ENCODE measurements at regions not wholly inside any gene's neighbourhood (a gene's known extent, or its start where the extent isn't known, plus 50 kb on each side); places are given as distances from the start of the nearest gene placed in this dataset.

DNA sequence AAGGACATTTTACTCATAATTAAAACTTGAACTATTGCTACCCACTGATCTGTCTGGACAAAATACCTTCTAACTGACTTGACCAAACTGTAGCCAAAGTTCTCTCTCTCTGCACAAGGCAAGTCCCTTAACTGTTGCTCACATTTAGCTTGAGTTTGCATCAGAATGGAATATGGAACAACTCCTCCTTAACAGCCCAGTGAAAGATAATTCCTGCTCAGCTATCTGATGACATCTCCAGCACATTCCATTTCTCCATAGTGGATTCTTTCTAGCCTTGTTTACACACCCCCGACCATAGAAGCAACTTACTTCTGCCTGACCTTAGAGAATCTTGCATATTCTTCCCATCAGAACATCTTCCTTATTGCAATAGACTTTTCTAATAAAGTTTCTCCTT lies 317.2 kb upstream of the CDH2 start:
- Histone ChIP-seq H3K23me2 (ENCODE audit: low read depth, low read length) (no peaks in the 10 kb centered on the region), H2AK5ac (ENCODE audit: low read depth, low read length) (no peak overlapping the region), H2AFZ (ENCODE audit: low read length) (0 out of 2 replicates have a peak overlapping the region, but pooled peaks have one; percentile 74), H3K18ac (ENCODE audit: extremely low read depth, low read length) (no peak overlapping the region), H3K36me3 (ENCODE audit: control insufficient read depth in 2 of 4, insufficient read depth in 4 of 4, low read length in 3 of 4) (no peaks in the 10 kb centered on the region), H3K14ac (ENCODE audit: insufficient read length) (no peak overlapping the region), H2BK120ac (replicated peaks; ENCODE audit: low read depth, low read length) (no peak overlapping the region), H4K8ac (ENCODE audit: extremely low read depth, insufficient read depth, low read length) (no peak overlapping the region), H3K56ac (replicated peaks; ENCODE audit: insufficient read length, low read depth, low read length) (no peak overlapping the region), H2BK15ac (ENCODE audit: low read length) (no peak overlapping the region), H3K4me2 (ENCODE audit: insufficient read depth in 1 of 2, low read depth in 2 of 2, low read length in 2 of 2) (no peak overlapping the region), H4K91ac (replicated peaks; ENCODE audit: insufficient read length, low read length) (no peak overlapping the region), H3K27me3 (replicated peaks in 1 of 4; ENCODE audit: control insufficient read depth in 3 of 4, extremely low read depth in 1 of 4, insufficient read depth in 3 of 4, low read length in 3 of 4) (no peaks in the 10 kb centered on the region), H3K27ac (ENCODE audit: low read depth, low read length) (no peak overlapping the region), H3K4me3 (ENCODE audit: extremely low read depth in 1 of 4, insufficient read depth in 2 of 4, low read depth in 3 of 4, low read length in 4 of 4) (no peak overlapping the region), H2BK5ac (ENCODE audit: low read depth, low read length) (no peak overlapping the region), H3K79me2 (ENCODE audit: control insufficient read depth in 1 of 2, insufficient read depth in 2 of 2, low read length in 2 of 2) (no peaks in the 10 kb centered on the region), H3K9ac (replicated peaks in 1 of 4; ENCODE audit: extremely low read depth in 1 of 4, low read depth in 3 of 4, low read length in 3 of 4) (no peak overlapping the region), H3K4ac (replicated peaks; ENCODE audit: insufficient read length, low read depth, low read length) (no peak overlapping the region), H3K4me1 (replicated peaks in 1 of 4; ENCODE audit: control insufficient read depth in 3 of 4, insufficient read depth in 4 of 4, low read length in 3 of 4) (no peaks in the 10 kb centered on the region), H4K20me1 (replicated peaks in 1 of 2; ENCODE audit: control insufficient read depth in 1 of 2, insufficient read depth in 2 of 2, low read length in 2 of 2) (no peaks in the 10 kb centered on the region), H4K5ac (ENCODE audit: insufficient read length, low read depth, low read length) (no peak overlapping the region), H2BK20ac (ENCODE audit: low read length) (no peak overlapping the region), H3K23ac (ENCODE audit: insufficient read length) (no peak overlapping the region), H3K79me1 (ENCODE audit: low read depth, low read length) (no peaks in the 10 kb centered on the region), H3K9me3 (ENCODE audit: insufficient read depth in 2 of 2, low read depth in 1 of 2, low read length in 1 of 2) (no peaks in the 10 kb centered on the region), H2BK12ac (ENCODE audit: low read depth, low read length) (no peak overlapping the region)
- DNase-seq (ENCODE audit: low read depth in 1 of 2, low spot score in 2 of 2), result no peak
- ChIA-PET CTCF (ENCODE audit: partially characterized antibody) (no interaction called here), POLR2A (ENCODE audit: partially characterized antibody) (no interaction called here)
- TF ChIP-seq JUN (IDR thresholded peaks at IDR 0.05; ENCODE audit: low read depth, low read length), result no peak
- TF ChIP-seq HDAC6 (IDR thresholded peaks at IDR 0.05; ENCODE audit: low read depth, low read length), result no peak
- TF ChIP-seq EP300 (IDR thresholded peaks at IDR 0.05; ENCODE audit: borderline replicate concordance in 1 of 2, low read depth in 2 of 2, low read length in 2 of 2), result no peak
- no peak for TF ChIP-seq BRCA1 (IDR thresholded peaks at IDR 0.05; ENCODE audit: low read depth, low read length)
- TF ChIP-seq RBBP5 (IDR thresholded peaks at IDR 0.05; ENCODE audit: borderline replicate concordance, low read depth, low read length), result no peak
- TF ChIP-seq GTF2F1 (IDR thresholded peaks at IDR 0.05; ENCODE audit: borderline replicate concordance, low read depth, low read length), result no peak
- no peak for TF ChIP-seq POLR2A (IDR thresholded peaks at IDR 0.05; ENCODE audit: control extremely low read depth in 1 of 2, low read depth in 2 of 2, low read length in 2 of 2)
- TF ChIP-seq TAF7 (optimal IDR thresholded peaks at IDR 0.05; ENCODE audit: borderline replicate concordance, low read depth, low read length), result no peak
- no peak for TF ChIP-seq CEBPB (IDR thresholded peaks at IDR 0.05; ENCODE audit: low read depth, low read length)
- TF ChIP-seq GABPA (IDR thresholded peaks at IDR 0.05; ENCODE audit: borderline replicate concordance, insufficient read depth, low read length), result no peak
- no peak for FAIRE-seq
- WGBS, 2 experiments (ENCODE audit: extremely low coverage in 1 of 2, insufficient coverage in 1 of 2, insufficient read length in 1 of 2, insufficient replicate concordance in 2 of 2, low coverage in 1 of 2, low lambda C conversion rate in 2 of 2, missing lambda C conversion rate in 1 of 2), result 95% methylated on average over 1 of the region's 1 CpG; no CpG with 5 or more reads in 1 of the 2 experiments
